ENCODE measurements at regions not wholly inside any gene's neighbourhood (a gene's known extent, or its start where the extent isn't known, plus 50 kb on each side); places are given as distances from the start of the nearest gene placed in this dataset.

DNA sequence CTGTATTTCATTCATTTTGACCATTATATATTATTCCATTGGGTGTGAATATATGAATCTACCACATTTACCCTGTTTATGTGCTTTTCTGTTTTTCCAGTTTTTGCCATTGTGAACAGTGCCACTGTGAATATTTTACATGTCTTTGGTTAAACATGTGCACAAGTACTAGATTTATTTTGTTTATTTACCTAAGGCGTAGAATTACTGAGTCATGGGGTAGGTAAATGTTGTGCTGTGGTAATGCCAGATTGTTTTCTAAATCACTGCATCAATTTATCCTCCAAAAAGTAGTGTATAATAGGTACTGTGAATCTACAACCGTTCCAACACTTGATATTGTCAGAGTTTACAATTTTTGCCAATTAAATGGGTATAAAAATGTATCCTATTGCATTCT lies 362.1 kb upstream of the AGTR1 start:
- Histone ChIP-seq H3K4me3 (ENCODE audit: low read depth in 2 of 2, low read length in 2 of 2) (no peak overlapping the region), H3K9me3 (ENCODE audit: control insufficient read depth, insufficient read depth, low read depth, low read length) (no peaks in the 10 kb centered on the region), H3K27me3 (ENCODE audit: control insufficient read depth, insufficient read depth, low read length) (no peaks in the 10 kb centered on the region), H3K36me3 (ENCODE audit: control insufficient read depth, insufficient read depth, low read length) (no peaks in the 10 kb centered on the region), H3K27ac (ENCODE audit: low read length) (no peak overlapping the region), H3K4me1 (ENCODE audit: control insufficient read depth, insufficient read depth, low read length) (no peaks in the 10 kb centered on the region)
- intact Hi-C loops (cut with micrococcal nuclease; ENCODE audit: unreplicated experiment) (no loop called here), in situ Hi-C loops (cut with HindIII; ENCODE audit: low pct_unique_long_range_greater_than_20kb, low sequenced_read_pairs) (no loop called here)
- DNase-seq (ENCODE audit: low read depth, low spot score) (no peak), ATAC-seq (no peak)
- TF ChIP-seq CTCF (IDR thresholded peaks at IDR 0.05): no peak
- BruUV-seq (replicated peaks): no TSS peak
- POLR2A ChIA-PET: no interaction called here
- CTCF ChIA-PET: no interaction called here

GRCh38 chr3:148343416-148343815 lies 354.3 kb upstream of the AGTR1 start:
- DNase-seq (ENCODE audit: low read depth, low spot score): no peak
- ChIA-PET POLR2A (no interaction called here), CTCF (no interaction called here)
- no peak for TF ChIP-seq CTCF (IDR thresholded peaks at IDR 0.05)
- no peak for TF ChIP-seq REST (IDR thresholded peaks at IDR 0.05; ENCODE audit: insufficient read depth in 1 of 2, low read depth in 2 of 2, low read length in 1 of 2)
- no peak for TF ChIP-seq TCF7L2 (IDR thresholded peaks at IDR 0.05; ENCODE audit: low read depth, low read length)
- no peak for TF ChIP-seq POLR2AphosphoS5 (IDR thresholded peaks at IDR 0.05; ENCODE audit: low read depth, low read length)
- no peak for TF ChIP-seq SIN3A (IDR thresholded peaks at IDR 0.05; ENCODE audit: borderline replicate concordance, insufficient read depth, low read depth, low read length)
- no peaks in the 10 kb centered on the region; the same call in 1 of the 2 replicates for H3K9me3 ChIP-seq (ENCODE audit: control insufficient read depth, insufficient read depth, low read depth, low read length)
- intact Hi-C loops (cut with micrococcal nuclease; ENCODE audit: unreplicated experiment): no loop called here
- ATAC-seq: no peak
- in situ Hi-C loops (cut with HindIII; ENCODE audit: low pct_unique_long_range_greater_than_20kb, low sequenced_read_pairs): no loop called here
- no peaks in the 10 kb centered on the region for H3K27me3 ChIP-seq (ENCODE audit: control insufficient read depth, insufficient read depth, low read length)
- H3K27ac ChIP-seq (ENCODE audit: low read length): no peak overlapping the region
- no peaks in the 10 kb centered on the region for H3K4me1 ChIP-seq (ENCODE audit: control insufficient read depth, insufficient read depth, low read length)
- no peak overlapping the region for H3K4me3 ChIP-seq (ENCODE audit: low read depth in 2 of 2, low read length in 2 of 2)
- H3K36me3 ChIP-seq (ENCODE audit: control insufficient read depth, insufficient read depth, low read length): no peaks in the 10 kb centered on the region
- BruUV-seq (replicated peaks): no TSS peak

DNA sequence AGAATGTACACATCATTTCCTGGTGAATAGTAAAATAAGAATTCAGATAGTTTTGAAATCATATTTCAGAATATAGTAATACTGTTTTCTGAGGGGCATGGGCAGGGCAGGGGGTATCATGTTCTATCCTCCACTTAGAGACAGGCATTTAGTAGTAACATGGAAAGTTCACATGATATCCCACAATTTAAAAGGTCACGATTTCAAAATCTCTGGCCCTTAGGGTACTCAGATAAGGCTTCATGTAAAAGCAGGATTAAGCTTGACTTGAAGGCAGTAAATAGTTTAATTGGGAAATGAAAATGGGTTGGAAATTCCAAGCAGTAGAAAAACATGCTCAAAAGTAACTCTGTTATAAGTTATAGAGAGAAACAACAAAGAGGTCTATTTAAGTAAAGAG lies 353.2 kb upstream of the AGTR1 start:
- Histone ChIP-seq H3K9me3 (ENCODE audit: control insufficient read depth, insufficient read depth, low read depth, low read length) (no peaks in the 10 kb centered on the region; the same call in 1 of the 2 replicates), H3K36me3 (ENCODE audit: control insufficient read depth, insufficient read depth, low read length) (no peaks in the 10 kb centered on the region), H3K27ac (ENCODE audit: low read length) (no peak overlapping the region), H3K4me1 (ENCODE audit: control insufficient read depth, insufficient read depth, low read length) (no peaks in the 10 kb centered on the region), H3K4me3 (ENCODE audit: low read depth in 2 of 2, low read length in 2 of 2) (no peak overlapping the region), H3K27me3 (ENCODE audit: control insufficient read depth, insufficient read depth, low read length) (no peaks in the 10 kb centered on the region)
- POLR2A ChIA-PET: no interaction called here
- CTCF ChIA-PET: no interaction called here
- TF ChIP-seq SIN3A (IDR thresholded peaks at IDR 0.05; ENCODE audit: borderline replicate concordance, insufficient read depth, low read depth, low read length) (no peak), CTCF (IDR thresholded peaks at IDR 0.05) (no peak), TCF7L2 (IDR thresholded peaks at IDR 0.05; ENCODE audit: low read depth, low read length) (no peak)
- ATAC-seq: no peak
- intact Hi-C loops (cut with micrococcal nuclease; ENCODE audit: unreplicated experiment) (no loop called here), in situ Hi-C loops (cut with HindIII; ENCODE audit: low pct_unique_long_range_greater_than_20kb, low sequenced_read_pairs) (no loop called here)
- no peak for DNase-seq (ENCODE audit: low read depth, low spot score)
- BruUV-seq (replicated peaks): no TSS peak

Measured in Panc1 (cell line).